ENCODE measurements at regions not wholly inside any gene's neighbourhood (a gene's known extent, or its start where the extent isn't known, plus 50 kb on each side); places are given as distances from the start of the nearest gene placed in this dataset.
"Not testable (repeated sequence)": the region's sequence is repeated elsewhere in the genome, so short reads cannot be mapped to it uniquely, and the experiment has no call there.

DNA sequence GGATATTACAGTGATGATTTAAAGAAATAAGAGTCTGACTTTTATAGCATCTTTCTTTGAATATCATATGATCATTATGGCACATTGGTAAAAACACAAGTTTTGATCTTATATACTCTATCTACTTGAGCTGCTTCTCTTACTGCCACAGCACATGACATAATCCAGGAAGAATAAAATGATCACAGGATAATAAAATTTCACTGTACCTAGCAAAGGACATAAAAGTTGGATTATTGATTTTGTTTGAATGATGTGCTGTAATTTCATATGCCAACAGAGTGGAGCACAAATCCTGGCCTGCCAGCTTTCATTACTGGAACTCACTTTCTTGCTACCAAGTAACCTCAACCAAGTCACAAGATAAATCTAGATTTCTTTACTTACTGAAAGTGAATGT lies 162.1 kb upstream of the NANOGP8 start:
- H3K4me3 ChIP-seq (ENCODE audit: low read depth, low read length) = no peak overlapping the region
- TF ChIP-seq, protein P1, sequence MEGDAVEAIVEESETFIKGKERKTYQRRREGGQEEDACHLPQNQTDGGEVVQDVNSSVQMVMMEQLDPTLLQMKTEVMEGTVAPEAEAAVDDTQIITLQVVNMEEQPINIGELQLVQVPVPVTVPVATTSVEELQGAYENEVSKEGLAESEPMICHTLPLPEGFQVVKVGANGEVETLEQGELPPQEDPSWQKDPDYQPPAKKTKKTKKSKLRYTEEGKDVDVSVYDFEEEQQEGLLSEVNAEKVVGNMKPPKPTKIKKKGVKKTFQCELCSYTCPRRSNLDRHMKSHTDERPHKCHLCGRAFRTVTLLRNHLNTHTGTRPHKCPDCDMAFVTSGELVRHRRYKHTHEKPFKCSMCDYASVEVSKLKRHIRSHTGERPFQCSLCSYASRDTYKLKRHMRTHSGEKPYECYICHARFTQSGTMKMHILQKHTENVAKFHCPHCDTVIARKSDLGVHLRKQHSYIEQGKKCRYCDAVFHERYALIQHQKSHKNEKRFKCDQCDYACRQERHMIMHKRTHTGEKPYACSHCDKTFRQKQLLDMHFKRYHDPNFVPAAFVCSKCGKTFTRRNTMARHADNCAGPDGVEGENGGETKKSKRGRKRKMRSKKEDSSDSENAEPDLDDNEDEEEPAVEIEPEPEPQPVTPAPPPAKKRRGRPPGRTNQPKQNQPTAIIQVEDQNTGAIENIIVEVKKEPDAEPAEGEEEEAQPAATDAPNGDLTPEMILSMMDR (IDR thresholded peaks at IDR 0.05; ENCODE audit: insufficient read depth, low read length) = no peak
- DNase-seq (ENCODE audit: low read depth) = no peak

DNA sequence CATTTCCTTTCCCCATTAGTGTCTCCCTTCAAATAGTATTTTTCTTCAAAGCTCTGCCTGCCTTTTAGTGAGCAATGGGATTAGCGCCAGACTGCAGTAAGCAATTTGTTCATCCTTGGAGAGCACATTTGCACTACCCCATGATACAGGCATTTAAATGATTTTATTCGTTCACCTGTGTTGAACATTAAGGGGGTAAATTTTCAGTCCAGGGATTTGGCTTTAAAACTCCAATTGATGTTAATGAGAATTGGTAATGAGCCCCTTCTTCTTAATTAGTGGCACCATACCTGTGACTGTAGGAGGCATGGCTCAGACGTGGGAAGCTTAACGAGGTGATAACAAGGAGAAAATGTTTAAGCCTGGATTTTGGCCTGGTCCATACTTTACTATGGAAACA lies 161.4 kb upstream of the NANOGP8 start:
- no peak overlapping the region for H3K4me3 ChIP-seq (ENCODE audit: low read depth, low read length)
- no peak for DNase-seq (ENCODE audit: low read depth)
- TF ChIP-seq, protein P1 (IDR thresholded peaks at IDR 0.05; ENCODE audit: insufficient read depth, low read length) = no peak

DNA sequence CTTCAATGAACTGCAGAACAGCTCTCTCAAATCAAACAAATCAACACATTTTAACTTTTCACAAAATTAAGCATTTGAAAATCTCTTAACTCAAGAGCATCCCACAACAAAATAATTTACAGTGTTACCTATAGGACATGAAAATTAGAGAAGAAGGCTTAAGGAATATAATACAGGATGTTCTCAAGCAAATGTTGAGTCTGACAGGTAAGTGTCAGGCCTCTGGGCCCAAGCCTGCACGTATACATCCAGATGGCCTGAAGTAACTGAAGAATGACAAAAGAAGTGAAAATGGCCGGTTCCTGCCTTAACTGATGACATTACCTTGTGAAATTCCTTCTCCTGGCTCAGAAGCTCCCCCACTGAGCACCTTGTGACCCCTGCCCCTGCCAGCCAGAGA lies 160.6 kb upstream of the NANOGP8 start:
- H3K4me3 ChIP-seq (ENCODE audit: low read depth, low read length); DNase-seq (ENCODE audit: low read depth): not testable (repeated sequence)

DNA sequence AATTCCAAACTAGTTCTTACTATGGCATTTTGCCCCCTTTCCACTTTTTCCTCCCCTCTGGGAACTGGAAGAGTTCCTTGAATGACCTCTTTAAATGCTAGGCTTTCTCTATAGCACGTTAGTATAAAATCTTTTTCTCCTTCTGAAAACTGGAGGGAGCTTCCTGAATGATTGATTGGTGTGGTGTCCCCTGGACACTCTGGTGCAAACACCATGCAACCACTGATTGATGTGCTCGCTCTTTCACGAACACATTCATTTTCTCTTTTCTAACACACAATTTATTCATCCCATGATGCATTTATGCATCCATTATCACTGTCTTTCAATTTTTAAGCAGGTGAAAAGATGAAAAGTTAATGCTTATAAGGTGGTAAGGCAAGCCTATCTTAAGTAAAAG lies 159.1 kb upstream of the NANOGP8 start:
- DNase-seq (ENCODE audit: low read depth) = no peak
- no peak overlapping the region for H3K4me3 ChIP-seq (ENCODE audit: low read depth, low read length)
- TF ChIP-seq, protein P1 (IDR thresholded peaks at IDR 0.05; ENCODE audit: insufficient read depth, low read length) = no peak

DNA sequence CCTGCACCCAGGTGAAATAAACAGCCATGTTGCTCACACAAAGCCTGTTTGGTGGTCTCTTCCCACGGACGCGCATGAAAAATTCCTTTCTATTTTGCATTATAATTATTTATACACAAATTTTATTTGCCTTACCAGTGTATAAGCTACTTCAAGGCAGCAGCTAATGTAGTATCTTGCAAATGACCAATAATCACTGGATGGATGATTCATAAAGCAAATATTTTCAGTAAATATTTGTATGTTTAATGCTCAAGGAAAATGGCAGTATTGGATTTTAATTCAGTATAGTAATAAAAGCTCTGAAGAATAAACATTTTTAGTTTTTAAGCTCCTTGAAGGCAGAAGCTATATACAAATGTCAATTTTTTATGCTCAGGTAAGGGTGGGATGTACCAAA lies 158.7 kb upstream of the NANOGP8 start:
- TF ChIP-seq, protein P1 (IDR thresholded peaks at IDR 0.05; ENCODE audit: insufficient read depth, low read length) = no peak
- no peak for DNase-seq (ENCODE audit: low read depth)
- no peak overlapping the region for H3K4me3 ChIP-seq (ENCODE audit: low read depth, low read length)

DNA sequence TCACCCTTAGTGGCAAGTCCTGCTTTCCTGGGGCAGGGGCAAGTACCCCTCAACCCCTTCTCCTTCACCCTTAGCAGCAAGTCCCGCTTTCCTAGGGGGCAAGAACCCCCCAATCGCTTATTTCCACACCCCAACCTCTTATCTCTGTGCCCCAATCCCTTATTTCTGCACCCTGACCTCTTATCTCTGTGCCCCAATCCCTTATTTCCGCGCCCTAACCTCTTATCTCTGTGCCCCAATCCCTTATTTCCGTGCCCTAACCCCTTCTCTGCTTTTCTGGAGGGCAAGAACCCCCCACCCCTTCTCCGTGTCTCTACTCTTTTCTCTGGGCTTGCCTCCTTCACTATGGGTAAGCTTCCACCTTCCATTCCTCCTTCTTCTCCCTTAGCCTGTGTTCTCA lies 154.6 kb upstream of the NANOGP8 start:
- DNase-seq (ENCODE audit: low read depth); H3K4me3 ChIP-seq (ENCODE audit: low read depth, low read length): not testable (repeated sequence)

DNA sequence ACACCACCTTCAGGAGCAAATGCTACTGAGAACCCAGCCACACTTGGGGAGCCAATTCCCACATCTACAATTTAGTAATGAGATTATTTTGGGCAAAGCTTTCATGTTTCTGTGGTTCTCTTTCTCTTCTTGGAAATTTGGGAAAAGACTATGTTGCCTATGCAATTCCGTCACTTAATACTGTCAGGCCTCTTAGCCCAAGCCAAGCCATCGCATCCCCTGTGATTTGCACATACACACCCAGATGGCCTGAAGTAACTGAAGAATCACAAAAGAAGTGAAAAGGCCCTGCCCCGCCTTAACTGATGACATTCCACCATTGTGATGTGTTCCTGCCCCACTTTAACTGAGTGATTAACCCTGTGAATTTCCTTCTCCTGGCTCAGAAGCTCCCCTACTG lies 153.4 kb upstream of the NANOGP8 start:
- DNase-seq (ENCODE audit: low read depth); H3K4me3 ChIP-seq (ENCODE audit: low read depth, low read length): not testable (repeated sequence)

DNA sequence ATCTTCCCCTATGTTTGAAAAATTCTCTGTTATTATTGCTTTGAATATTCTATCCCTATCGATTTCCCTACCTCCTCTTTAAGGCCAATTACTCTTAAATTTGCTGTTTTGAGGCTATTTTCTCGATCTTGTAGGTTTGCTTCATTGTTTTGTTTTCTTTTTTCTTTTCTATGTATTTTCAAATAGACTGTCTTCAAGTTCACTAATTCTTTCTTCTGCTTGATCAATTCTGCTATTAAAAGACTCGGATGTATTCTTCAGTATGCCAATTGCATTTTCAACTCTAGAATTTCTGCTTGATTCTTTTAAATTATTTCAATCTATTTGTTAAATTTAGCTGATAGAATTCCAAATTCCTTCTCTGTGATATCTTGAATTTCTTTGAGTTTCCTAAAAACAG lies 144.0 kb upstream of the NANOGP8 start:
- H3K4me3 ChIP-seq (ENCODE audit: low read depth, low read length) = no peak overlapping the region
- TF ChIP-seq, protein P1 (IDR thresholded peaks at IDR 0.05; ENCODE audit: insufficient read depth, low read length) = no peak
- no peak for DNase-seq (ENCODE audit: low read depth)

DNA sequence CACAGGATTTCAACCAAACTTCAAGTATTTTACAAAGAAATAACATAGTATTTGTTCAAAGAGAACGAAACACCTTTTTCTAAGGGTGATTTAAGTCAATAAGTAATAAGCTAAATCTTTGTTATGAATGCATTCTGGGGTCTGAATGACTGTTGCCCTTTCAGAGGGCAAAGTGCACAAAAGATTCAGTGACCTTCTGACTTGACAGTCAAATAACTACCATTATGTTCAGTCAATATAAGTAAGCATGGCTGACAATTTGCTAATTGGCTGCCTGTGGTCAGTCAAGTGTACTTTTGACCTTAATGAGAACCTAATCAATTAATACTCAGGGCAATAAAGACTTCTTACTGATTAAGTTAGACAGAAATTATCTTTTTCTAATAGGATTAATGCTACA lies 133.1 kb upstream of the NANOGP8 start:
- no peak overlapping the region for H3K4me3 ChIP-seq (ENCODE audit: low read depth, low read length)
- TF ChIP-seq, protein P1 (IDR thresholded peaks at IDR 0.05; ENCODE audit: insufficient read depth, low read length) = no peak
- no peak for DNase-seq (ENCODE audit: low read depth)
